ENCODE measurements at regions not wholly inside any gene's neighbourhood (a gene's known extent, or its start where the extent isn't known, plus 50 kb on each side); places are given as distances from the start of the nearest gene placed in this dataset.

GRCh38 chr5:167642181-167642580 is 649.3 kb upstream of the WWC1 start:
- DNase-seq = no peak

- no peak for DNase-seq
Measured at GRCh38 chr5:167642779-167643517, 648.5 kb upstream of the WWC1 start.

GRCh38 chr5:167643631-167644280 is 647.7 kb upstream of the WWC1 start:
- no peak for DNase-seq

- DNase-seq = no peak
Measured at GRCh38 chr5:167644619-167645018, 646.8 kb upstream of the WWC1 start.

- DNase-seq = no peak
Measured at GRCh38 chr5:167649471-167649870, 642.0 kb upstream of the WWC1 start.

GRCh38 chr5:167652690-167653089 is 638.8 kb upstream of the WWC1 start:
- no peak for DNase-seq

GRCh38 chr5:167653645-167654106 is 637.8 kb upstream of the WWC1 start:
- no peak for DNase-seq

- DNase-seq = no peak
Measured at GRCh38 chr5:167657016-167657415, 634.4 kb upstream of the WWC1 start.

GRCh38 chr5:167658889-167659288 is 632.6 kb upstream of the WWC1 start:
- no peak for DNase-seq

- no peak for DNase-seq
Measured at GRCh38 chr5:167661605-167662004, 629.8 kb upstream of the WWC1 start.

- no peak for DNase-seq
Measured at GRCh38 chr5:167664222-167664804, 627.1 kb upstream of the WWC1 start.

GRCh38 chr5:167665841-167666375 is 625.5 kb upstream of the WWC1 start:
- no peak for DNase-seq

GRCh38 chr5:167671176-167671575 is 620.3 kb upstream of the WWC1 start:
- no peak for DNase-seq

- DNase-seq = no peak
Measured at GRCh38 chr5:167673942-167674341, 617.5 kb upstream of the WWC1 start.

- DNase-seq = no peak
Measured at GRCh38 chr5:167678481-167678880, 613.0 kb upstream of the WWC1 start.

GRCh38 chr5:167684251-167684650 is 607.2 kb upstream of the WWC1 start:
- no peak for DNase-seq

- no peak for DNase-seq
Measured at GRCh38 chr5:167688341-167689130, 602.9 kb upstream of the WWC1 start.

- DNase-seq = no peak
Measured at GRCh38 chr5:167694325-167695147, 596.9 kb upstream of the WWC1 start.

- DNase-seq = no peak
Measured at GRCh38 chr5:167696558-167697314, 594.7 kb upstream of the WWC1 start.

- DNase-seq = no peak
Measured at GRCh38 chr5:167699432-167699831, 592.0 kb upstream of the WWC1 start.

Measured in muscle of arm (tissue), 1 donor.